Endothelial cell of umbilical vein (primary cell): ENCODE measurements at regions not wholly inside any gene's neighbourhood (a gene's known extent, or its start where the extent isn't known, plus 50 kb on each side); places are given as distances from the start of the nearest gene placed in this dataset.

ENCODE experiments used
- BruUV-seq: library from RNA; stranded (reverse); fragments of 400-500 nt; replicated peaks from 2 replicates; lab custom pipeline; 2021; lab: Mats Ljungman, UMichigan
- CTCF ChIA-PET: fragments of 300-600, 350-600 bp; sonication (Branson Sonifier 250); formaldehyde crosslinking; loops from one replicate; lab custom pipeline; 2021; ENCODE audit warnings: antibody characterized with exemption, inconsistent platforms; lab: Charles Lee
- POLR2A ChIA-PET: fragments of 300-600, 350-600 bp; sonication (Branson Sonifier 250); formaldehyde crosslinking; loops from one replicate; lab custom pipeline; 2021; ENCODE audit warnings: antibody characterized with exemption, inconsistent platforms; lab: Charles Lee
- DNase-seq: peaks from one replicate; pipeline ENCODE4 v3.0.0-alpha.2; 2011; ENCODE audit warnings: low read depth, low spot score
- FAIRE-seq: peaks from 2 replicates; lab custom pipeline; 2011; peaks lifted over from hg19 to GRCh38; lab: Jason Lieb, UNC
- H2AFZ ChIP-seq: 2 replicates; pipeline ENCODE4 v1.6.0; 2012; ENCODE audit warnings: low read depth, low read length, control low read depth, inconsistent platforms
- H3K27ac ChIP-seq: 2 replicates; pipeline ENCODE4 v1.5.1; 2011; ENCODE audit warnings: low read depth, mild to moderate bottlenecking, control low read depth, low read length, moderate library complexity; ENCODE audit not compliant: insufficient read depth
- H3K27me3 ChIP-seq, 2 experiments: 2 replicates each; pipeline versions ENCODE4 v1.6.0 to v1.6.1; 2011; ENCODE audit warnings: low read length in 2 of 2, mixed read lengths in 1 of 2; ENCODE audit not compliant: control insufficient read depth in 2 of 2, insufficient read depth in 2 of 2
- H3K36me3 ChIP-seq, 2 experiments: 2 replicates in 1 of 2; 3 replicates in 1 of 2; pipeline ENCODE4 v1.5.1; 2011; ENCODE audit warnings: low read length in 2 of 2, mild to moderate bottlenecking in 1 of 2, moderate library complexity in 1 of 2; ENCODE audit not compliant: control insufficient read depth in 2 of 2, insufficient read depth in 2 of 2; ENCODE audit errors: extremely low read depth in 1 of 2
- H3K4me1 ChIP-seq: 3 replicates; pipeline ENCODE4 v1.5.1; 2011; ENCODE audit warnings: mild to moderate bottlenecking, low read length; ENCODE audit not compliant: control insufficient read depth, insufficient read depth; ENCODE audit errors: extremely low read depth
- H3K4me2 ChIP-seq: 2 replicates; pipeline ENCODE4 v1.6.1; 2011; ENCODE audit warnings: low read length, control low read depth, mixed read lengths; ENCODE audit not compliant: insufficient read depth
- H3K4me3 ChIP-seq, 3 experiments: fragments of 200-600 bp in 1 of 3; sonication (generic), shearing (Covaris generic) in 1 of 3; replicated peaks in 1 of 3; 2 replicates each; pipeline ENCODE4 v1.5.1; 2011 to 2016; ENCODE audit warnings: control low read depth in 3 of 3, low read length in 3 of 3, mild to moderate bottlenecking in 2 of 3, inconsistent platforms in 1 of 3, low read depth in 1 of 3, moderate library complexity in 1 of 3; ENCODE audit not compliant: insufficient read depth in 1 of 3
- H3K79me2 ChIP-seq: 2 replicates; pipeline ENCODE4 v1.6.0; 2012; ENCODE audit warnings: low read length, inconsistent platforms; ENCODE audit not compliant: control insufficient read depth, insufficient read depth
- H3K9ac ChIP-seq: replicated peaks from 2 replicates; pipeline ENCODE3; 2011; ENCODE audit warnings: low read length, control low read depth; ENCODE audit not compliant: insufficient read depth; ENCODE audit errors: extremely low read depth
- H3K9me1 ChIP-seq: replicated peaks from 3 replicates; pipeline ENCODE4 v1.6.0; 2011; ENCODE audit warnings: mild to moderate bottlenecking, low read length; ENCODE audit not compliant: control insufficient read depth, insufficient read depth; ENCODE audit errors: extremely low read depth
- H3K9me3 ChIP-seq: replicated peaks from 2 replicates; pipeline ENCODE4 v1.5.1; 2012; ENCODE audit warnings: low read length, inconsistent platforms; ENCODE audit not compliant: control insufficient read depth, insufficient read depth
- H4K20me1 ChIP-seq: replicated peaks from 2 replicates; pipeline ENCODE3; 2011; ENCODE audit warnings: mild to moderate bottlenecking, low read length; ENCODE audit not compliant: control insufficient read depth, insufficient read depth; ENCODE audit errors: extremely low read depth
- CTCF ChIP-seq, 2 donors: IDR thresholded peaks; 1 replicate in 1 of 2; 2 replicates in 1 of 2; pipeline ENCODE4 v1.5.1; 2011; ENCODE audit warnings: low read length in 2 of 2, mild to moderate bottlenecking in 2 of 2, moderate library complexity in 2 of 2, control low read depth in 1 of 2, inconsistent platforms in 1 of 2, low read depth in 1 of 2; ENCODE audit not compliant: insufficient read depth in 1 of 2; ENCODE audit errors: extremely low read depth in 1 of 2
- EZH2 ChIP-seq: IDR thresholded peaks from 2 replicates; pipeline ENCODE4 v1.6.1; 2012; ENCODE audit warnings: borderline replicate concordance, low read depth, mild to moderate bottlenecking, moderate library complexity, low read length, inconsistent platforms; ENCODE audit not compliant: severe bottlenecking
- FOS ChIP-seq: IDR thresholded peaks from 2 replicates; pipeline ENCODE4 v1.6.1; 2011; ENCODE audit warnings: mild to moderate bottlenecking, low read length, moderate library complexity, borderline replicate concordance; ENCODE audit not compliant: insufficient read depth
- GATA2 ChIP-seq: IDR thresholded peaks from 2 replicates; pipeline ENCODE4 v1.7.0; 2011; ENCODE audit warnings: low read depth, mild to moderate bottlenecking, moderate library complexity, mixed read lengths, low read length; ENCODE audit not compliant: insufficient read length, insufficient read depth
- JUN ChIP-seq: IDR thresholded peaks from 2 replicates; pipeline ENCODE4 v1.6.1; 2011; ENCODE audit warnings: borderline replicate concordance, low read depth; ENCODE audit not compliant: insufficient read length, insufficient read depth
- MAX ChIP-seq: IDR thresholded peaks from 2 replicates; pipeline ENCODE4 v1.6.1; 2011; ENCODE audit not compliant: insufficient read depth, insufficient read length
- MYC ChIP-seq: IDR thresholded peaks from one replicate; pipeline ENCODE4 v1.6.1; 2011; ENCODE audit warnings: mild to moderate bottlenecking, low read depth, low read length
- POLR2A ChIP-seq: IDR thresholded peaks from 2 replicates; pipeline ENCODE4 v1.6.1; 2012; ENCODE audit warnings: low read depth, mild to moderate bottlenecking, control low read depth, low read length
- POLR2AphosphoS5 ChIP-seq: IDR thresholded peaks from 2 replicates; pipeline ENCODE4 v1.6.1; 2012; ENCODE audit warnings: low read depth, mild to moderate bottlenecking, control low read depth, low read length, moderate library complexity; ENCODE audit not compliant: insufficient read depth
- dilution Hi-C: fragments of 300-500 bp; cut with MboI; formaldehyde crosslinking; loops from one replicate; pipeline ENCODE4 v1.15.0; 2019; ENCODE audit warnings: low sequenced_read_pairs; ENCODE audit not compliant: extremely low pct_ligation_motif_present
- intact Hi-C: fragments of 100-400 bp; cut with micrococcal nuclease; formaldehyde crosslinking; loops from one replicate; pipeline ENCODE4 v1.10.0; 2022

GRCh38 chr4:132619968-132620367 lies 529.1 kb upstream of the PCDH10 start:
- TF ChIP-seq MYC (no peak), GATA2 (no peak), EZH2 (no peak), POLR2AphosphoS5 (no peak), JUN (no peak), FOS (no peak), CTCF (IDR thresholded peaks at IDR 0.05; ENCODE audit: extremely low read depth in 1 of 2, insufficient read depth in 1 of 2, low read depth in 1 of 2, low read length in 2 of 2) (no peak), MAX (no peak), POLR2A (no peak)

More at GRCh38 chr4:132619968-132620367, 529.1 kb upstream of the PCDH10 start:
- intact Hi-C loops = loop anchor here (10.0 kb wide), 2 partner anchors 1525 to 1875 kb away; no protein-coding TSS in a partner anchor
- Histone ChIP-seq H3K27ac (no peak overlapping the region), H3K36me3 (no peaks in the 10 kb centered on the region), H3K27me3 (no peaks in the 10 kb centered on the region), H3K9me1 (no peaks in the 10 kb centered on the region), H3K4me2 (no peak overlapping the region), H3K9ac (no peak overlapping the region), H3K79me2 (no peaks in the 10 kb centered on the region), H3K4me3 (no peak overlapping the region), H2AFZ (no peak overlapping the region), H3K4me1 (no peaks in the 10 kb centered on the region), H4K20me1 (no peaks in the 10 kb centered on the region), H3K9me3 (no peaks in the 10 kb centered on the region)
- dilution Hi-C loops = no loop called here
- no TSS peak for BruUV-seq
- FAIRE-seq = no peak
- no peak for DNase-seq
- ChIA-PET POLR2A (no interaction called here), CTCF (no interaction called here)
